ENCODE measurements at regions not wholly inside any gene's neighbourhood (a gene's known extent, or its start where the extent isn't known, plus 50 kb on each side); places are given as distances from the start of the nearest gene placed in this dataset.

DNA sequence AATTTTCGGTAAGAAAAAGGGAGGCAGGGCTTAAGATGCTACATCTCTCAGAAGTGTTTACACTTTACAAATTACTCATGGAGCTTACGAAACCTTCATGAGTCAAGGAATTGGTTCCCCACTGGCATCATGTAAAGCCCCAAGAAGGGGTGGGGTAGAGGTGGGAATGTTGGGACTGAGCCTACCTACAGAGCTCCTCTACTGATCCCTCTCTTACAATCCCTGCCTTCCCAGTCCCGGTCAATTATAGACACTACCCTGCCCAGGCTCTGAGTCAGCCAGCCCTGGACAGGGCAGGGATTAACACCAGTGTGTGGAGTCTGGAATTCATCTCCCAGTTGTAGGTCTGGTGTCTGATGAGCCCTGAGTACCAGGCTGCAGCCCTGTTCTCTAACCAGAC, 248.9 kb downstream of the PAX3 start:
- DNase-seq: no peak
- CTCF ChIA-PET: interaction anchor here (1.1 to 1.8 kb wide), 3 partner anchors 15 to 512 kb away, joined by 3 to 7 read pairs (median 4); no protein-coding TSS in a partner anchor
- Mint-ChIP-seq H3K9me3 (ENCODE audit: low read depth, unreplicated experiment) (no peaks in the 10 kb centered on the region), H3K27me3 (ENCODE audit: unreplicated experiment) (peaks cover 76% of the 10 kb centered on the region), H3K36me3 (ENCODE audit: insufficient read depth, unreplicated experiment) (no peaks in the 10 kb centered on the region), H3K27ac (ENCODE audit: unreplicated experiment) (no peak overlapping the region), H3K4me1 (ENCODE audit: low read depth, unreplicated experiment) (peaks cover 16% of the 10 kb centered on the region), H3K4me3 (ENCODE audit: low read depth, unreplicated experiment) (no peak overlapping the region)
- no peak for TF ChIP-seq CTCF (IDR thresholded peaks at IDR 0.05; ENCODE audit: unreplicated experiment)
- BruUV-seq (replicated peaks): no TSS peak
- intact Hi-C loops (cut with micrococcal nuclease; ENCODE audit: unreplicated experiment): loop anchor here (5.0 kb wide), 1 partner anchor 242 kb away; no protein-coding TSS in a partner anchor

GRCh38 chr2:222043897-222044296, 254.9 kb downstream of the PAX3 start:
- Mint-ChIP-seq H3K9me3 (ENCODE audit: low read depth, unreplicated experiment) (no peaks in the 10 kb centered on the region), H3K36me3 (ENCODE audit: insufficient read depth, unreplicated experiment) (no peaks in the 10 kb centered on the region), H3K4me1 (ENCODE audit: low read depth, unreplicated experiment) (no peaks in the 10 kb centered on the region), H3K27me3 (ENCODE audit: unreplicated experiment) (peaks cover 32% of the 10 kb centered on the region), H3K4me3 (ENCODE audit: low read depth, unreplicated experiment) (no peak overlapping the region), H3K27ac (ENCODE audit: unreplicated experiment) (no peak overlapping the region)
- intact Hi-C loops (cut with micrococcal nuclease; ENCODE audit: unreplicated experiment): no loop called here
- CTCF ChIA-PET: no interaction called here
- no TSS peak for BruUV-seq (replicated peaks)
- no peak for DNase-seq
- no peak for TF ChIP-seq CTCF (IDR thresholded peaks at IDR 0.05; ENCODE audit: unreplicated experiment)

DNA sequence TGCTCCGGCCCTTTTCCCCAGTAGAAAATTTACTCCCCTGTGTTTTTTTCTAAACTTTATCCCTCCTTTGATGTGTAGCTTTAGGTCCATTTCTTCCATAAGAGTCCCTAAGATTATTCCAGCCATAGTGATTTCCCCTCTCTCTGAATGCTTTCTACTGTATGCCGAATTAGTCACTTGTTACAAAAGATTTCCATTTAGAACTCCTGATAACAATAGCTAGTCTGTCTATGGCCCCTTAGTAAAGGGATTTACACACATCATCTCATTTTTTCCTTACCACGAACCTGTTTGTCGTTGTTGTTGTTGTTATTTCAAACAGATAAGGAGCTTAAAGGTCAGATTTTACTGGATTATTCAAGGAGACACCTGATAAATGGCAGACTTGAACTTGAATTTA, 256.1 kb downstream of the PAX3 start:
- no peak for DNase-seq
- CTCF ChIA-PET: interaction anchor here (0.6 kb wide), 1 partner anchor 383 kb away, joined by 3 read pairs; no protein-coding TSS in a partner anchor
- no TSS peak for BruUV-seq (replicated peaks)
- H3K4me3 Mint-ChIP-seq (ENCODE audit: low read depth, unreplicated experiment): no peak overlapping the region
- H3K4me1 Mint-ChIP-seq (ENCODE audit: low read depth, unreplicated experiment): no peaks in the 10 kb centered on the region
- intact Hi-C loops (cut with micrococcal nuclease; ENCODE audit: unreplicated experiment): no loop called here
- H3K36me3 Mint-ChIP-seq (ENCODE audit: insufficient read depth, unreplicated experiment): no peaks in the 10 kb centered on the region
- H3K27ac Mint-ChIP-seq (ENCODE audit: unreplicated experiment): no peak overlapping the region
- peaks cover 20% of the 10 kb centered on the region for H3K27me3 Mint-ChIP-seq (ENCODE audit: unreplicated experiment)
- H3K9me3 Mint-ChIP-seq (ENCODE audit: low read depth, unreplicated experiment): no peaks in the 10 kb centered on the region
- TF ChIP-seq CTCF (IDR thresholded peaks at IDR 0.05; ENCODE audit: unreplicated experiment): no peak

- no peak for DNase-seq
- H3K36me3 Mint-ChIP-seq (ENCODE audit: insufficient read depth, unreplicated experiment): no peaks in the 10 kb centered on the region
- no peak overlapping the region for H3K27ac Mint-ChIP-seq (ENCODE audit: unreplicated experiment)
- H3K27me3 Mint-ChIP-seq (ENCODE audit: unreplicated experiment): no peaks in the 10 kb centered on the region
- no peaks in the 10 kb centered on the region for H3K4me1 Mint-ChIP-seq (ENCODE audit: low read depth, unreplicated experiment)
- no peak overlapping the region for H3K4me3 Mint-ChIP-seq (ENCODE audit: low read depth, unreplicated experiment)
- TF ChIP-seq CTCF (IDR thresholded peaks at IDR 0.05; ENCODE audit: unreplicated experiment): no peak
- CTCF ChIA-PET: interaction anchor here (1.3 kb wide), 1 partner anchor 11 kb away, joined by 3 read pairs; no protein-coding TSS in a partner anchor
- no TSS peak for BruUV-seq (replicated peaks)
- intact Hi-C loops (cut with micrococcal nuclease; ENCODE audit: unreplicated experiment): no loop called here
- no peaks in the 10 kb centered on the region for H3K9me3 Mint-ChIP-seq (ENCODE audit: low read depth, unreplicated experiment)
Measured at GRCh38 chr2:222040333-222040732, 258.5 kb downstream of the PAX3 start.

All from Calu3 (cell line).